ENCODE measurements at regions not wholly inside any gene's neighbourhood (a gene's known extent, or its start where the extent isn't known, plus 50 kb on each side); places are given as distances from the start of the nearest gene placed in this dataset.

DNA sequence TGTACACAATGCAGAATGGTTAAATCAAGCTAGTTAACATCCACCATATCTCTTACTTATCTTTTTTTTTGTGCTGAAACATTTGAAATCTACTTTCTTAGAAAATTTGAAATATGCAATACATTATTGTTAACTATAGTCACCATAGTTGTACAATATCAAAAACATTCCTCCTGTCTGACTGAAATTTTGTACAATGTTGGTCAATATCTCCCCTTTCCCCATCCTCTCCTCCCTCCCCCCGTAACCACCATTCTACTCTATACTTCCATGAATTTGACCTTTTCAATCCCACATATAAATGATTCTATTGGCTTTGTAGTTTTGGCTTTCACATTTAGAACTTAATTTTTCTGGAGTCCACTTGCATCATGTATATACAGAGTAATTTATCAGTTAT, 63.5 kb upstream of the DCD start:
- no peak for DNase-seq

DNA sequence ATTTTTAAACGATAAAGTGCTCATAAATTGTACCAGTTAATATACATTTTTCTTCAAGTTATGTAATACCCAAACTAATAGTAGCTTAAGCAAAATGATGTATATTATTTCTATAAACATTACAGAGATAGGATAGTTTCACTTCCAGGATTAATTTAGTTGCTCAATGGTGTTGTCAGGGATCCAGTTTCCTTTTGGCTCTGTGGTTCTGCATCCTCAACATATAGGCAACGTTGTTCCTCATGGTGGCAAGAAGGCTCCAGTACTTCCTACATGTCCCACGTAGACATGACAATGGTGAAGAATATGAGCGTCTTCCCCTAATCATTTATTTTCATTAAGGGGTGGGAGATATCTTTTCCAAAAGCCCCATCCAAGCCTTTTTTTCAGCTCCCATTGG, 60.7 kb upstream of the DCD start:
- no peak for DNase-seq

DNA sequence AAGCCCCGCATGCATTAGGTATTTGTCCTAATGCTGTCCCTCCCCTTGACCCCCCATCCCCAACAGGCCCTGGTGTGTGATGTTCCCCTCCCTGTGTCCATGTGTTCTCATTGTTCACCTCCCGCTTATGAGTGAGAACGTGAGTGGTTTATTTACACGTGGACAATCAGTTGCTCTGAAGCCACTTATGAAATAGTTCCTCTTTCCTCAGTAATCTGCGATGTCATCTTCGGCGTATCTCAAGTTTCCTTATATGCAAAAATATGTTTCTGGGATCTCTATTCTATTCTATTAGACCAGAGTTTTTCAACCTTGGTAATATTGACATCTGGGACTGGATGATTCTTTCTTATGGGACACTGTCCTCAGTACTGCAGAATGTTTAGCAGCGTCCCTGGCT, 56.0 kb upstream of the DCD start:
- no peak for DNase-seq

DNA sequence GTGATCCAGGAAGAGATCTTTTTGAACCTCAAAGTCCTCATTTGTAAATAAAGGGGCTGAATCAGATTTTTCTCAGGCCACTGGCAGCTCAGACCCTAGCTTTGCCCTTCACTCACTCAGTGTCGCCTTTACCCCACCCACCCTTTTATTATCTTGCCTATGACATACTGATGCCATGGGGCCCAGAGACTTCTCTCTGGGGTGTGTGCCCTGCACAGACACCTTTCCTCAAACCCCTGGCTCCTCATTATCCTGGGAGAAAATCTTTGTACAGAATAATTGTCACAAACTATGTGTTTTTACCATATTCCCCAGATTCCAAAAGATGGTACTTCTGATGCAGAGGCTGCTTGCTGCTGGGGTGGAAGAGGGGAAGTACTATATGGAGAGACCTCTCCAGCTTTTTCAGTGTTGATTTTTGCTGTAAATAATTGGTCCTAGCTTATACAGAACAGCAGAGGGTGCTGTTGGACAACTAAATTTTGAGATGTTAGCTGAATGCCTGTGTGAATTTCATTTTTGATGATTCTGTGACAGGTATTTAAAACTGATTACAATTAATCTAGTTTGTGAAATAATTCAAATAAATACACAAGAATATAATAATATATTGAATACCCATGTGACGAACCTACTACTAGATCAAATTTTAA, 53.9 kb upstream of the DCD start:
- DNase-seq = peak in 1 of 2 donors; percentile 67

DNA sequence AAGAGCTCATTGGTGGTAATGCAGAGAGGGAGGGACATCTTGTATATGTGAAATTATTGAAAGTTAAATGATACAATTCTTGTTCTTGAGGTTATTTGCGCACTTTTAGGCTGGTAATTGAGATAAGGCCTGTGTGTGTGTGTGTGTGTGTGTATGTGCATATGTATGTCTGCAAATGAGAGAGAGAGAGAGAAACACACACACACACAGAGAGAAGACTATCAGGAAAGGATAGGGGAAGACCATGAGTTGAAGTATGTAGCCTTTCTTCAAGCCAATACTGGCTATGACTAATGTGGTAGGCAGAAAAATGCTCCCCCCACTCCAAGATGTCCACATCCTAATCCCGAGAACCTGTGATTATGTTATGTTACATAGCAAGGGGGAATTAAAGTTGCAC, 52.7 kb upstream of the DCD start:
- no peak for DNase-seq

DNA sequence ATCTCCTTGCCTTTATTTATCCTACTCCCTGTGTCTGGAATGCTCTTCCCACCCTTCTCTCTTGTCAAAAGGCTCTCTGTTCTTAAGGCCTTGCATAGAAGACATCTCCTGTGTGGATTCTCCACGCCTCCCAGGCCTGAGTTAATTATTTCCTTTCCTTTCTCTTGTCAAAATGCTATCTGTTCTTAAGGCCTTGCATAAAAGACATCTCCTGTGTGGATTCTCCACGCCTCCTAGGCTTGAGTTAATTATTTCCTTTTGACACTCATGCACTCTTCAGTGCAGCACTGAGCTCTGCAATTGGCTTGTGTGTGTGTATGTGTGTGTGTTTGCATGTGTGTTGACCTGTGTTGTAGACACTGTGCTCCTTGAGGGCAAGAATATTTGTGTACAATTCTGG, 52.1 kb upstream of the DCD start:
- no peak for DNase-seq
